ENCODE measurements at regions not wholly inside any gene's neighbourhood (a gene's known extent, or its start where the extent isn't known, plus 50 kb on each side); places are given as distances from the start of the nearest gene placed in this dataset.

DNA sequence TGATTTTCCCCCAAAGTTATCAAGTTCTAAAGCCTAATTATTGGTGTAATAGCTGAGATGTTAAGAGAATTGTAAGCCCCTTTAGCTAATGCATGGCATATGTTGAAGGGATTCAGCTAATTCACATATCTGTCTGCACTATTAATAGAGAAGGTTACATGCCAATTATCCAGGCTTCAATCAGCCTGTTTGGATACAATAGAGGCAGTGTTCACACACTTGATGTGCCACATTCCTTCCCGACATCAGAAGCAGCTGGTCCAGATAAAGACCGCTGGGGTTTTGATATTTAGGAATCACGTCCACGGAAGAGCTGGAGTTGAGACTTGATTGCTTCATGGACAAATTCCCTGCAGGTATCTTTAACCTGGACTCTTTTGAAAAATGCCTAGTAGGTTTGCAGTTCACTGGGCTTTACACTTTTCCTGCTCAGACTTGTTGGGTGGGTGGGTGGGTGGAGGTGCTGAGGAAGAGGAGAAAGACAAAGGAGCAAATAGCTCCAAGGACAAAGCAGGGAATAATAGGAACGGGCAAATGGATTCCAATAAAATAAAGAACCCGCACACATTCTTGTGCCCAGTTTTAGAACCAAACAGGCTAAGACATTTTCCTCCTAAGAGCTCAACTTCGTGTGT is 142.6 kb upstream of the ZNF217 start:
- WGBS, 3 donors, result 55 to 67% (median 62%) methylated on average over 7 of the region's 7 CpGs
- intact Hi-C loops (cut with DNase I), result no loop called here
- H3K4me1 ChIP-seq (ENCODE audit: insufficient read depth), result no peaks in the 10 kb centered on the region
- no peaks in the 10 kb centered on the region for H3K9me3 ChIP-seq
- no peak overlapping the region for H3K4me3 ChIP-seq
- no peak overlapping the region for H3K27ac ChIP-seq
- TF ChIP-seq POLR2A (IDR thresholded peaks at IDR 0.05) (no peak), EP300 (IDR thresholded peaks at IDR 0.05) (no peak), CTCF (IDR thresholded peaks at IDR 0.05) (no peak)
- DNase-seq, result no peak
- no peaks in the 10 kb centered on the region for H3K27me3 ChIP-seq
- no peaks in the 10 kb centered on the region for H3K36me3 ChIP-seq

- Histone ChIP-seq H3K36me3 (no peaks in the 10 kb centered on the region), H3K4me1 (ENCODE audit: insufficient read depth) (no peaks in the 10 kb centered on the region), H3K4me3 (no peak overlapping the region), H3K9me3 (no peaks in the 10 kb centered on the region), H3K27me3 (no peaks in the 10 kb centered on the region), H3K27ac (no peak overlapping the region)
- 25 to 43% (median 41%) methylated on average over 5 of the region's 5 CpGs for WGBS, 3 donors
- intact Hi-C loops (cut with DNase I), result no loop called here
- TF ChIP-seq POLR2A (IDR thresholded peaks at IDR 0.05) (no peak), EP300 (IDR thresholded peaks at IDR 0.05) (no peak), CTCF (IDR thresholded peaks at IDR 0.05) (no peak)
- DNase-seq, result no peak
Measured at GRCh38 chr20:53735536-53736050, 142.0 kb upstream of the ZNF217 start.

GRCh38 chr20:53734006-53734688 is 140.5 kb upstream of the ZNF217 start:
- 79 to 82% (median 80%) methylated on average over 7 of the region's 7 CpGs for WGBS, 3 donors

GRCh38 chr20:53731595-53731994 is 138.0 kb upstream of the ZNF217 start:
- intact Hi-C loops (cut with DNase I), result no loop called here
- whole genome bisulfite sequencing, 3 donors, result 70 to 77% (median 76%) methylated on average over 2 of the region's 2 CpGs
- DNase-seq, result no peak
- TF ChIP-seq EP300 (IDR thresholded peaks at IDR 0.05) (no peak), POLR2A (IDR thresholded peaks at IDR 0.05) (no peak), CTCF (IDR thresholded peaks at IDR 0.05) (no peak)
- Histone ChIP-seq H3K4me3 (no peak overlapping the region), H3K9me3 (no peaks in the 10 kb centered on the region), H3K27ac (no peak overlapping the region), H3K4me1 (ENCODE audit: insufficient read depth) (no peaks in the 10 kb centered on the region), H3K27me3 (no peaks in the 10 kb centered on the region), H3K36me3 (no peaks in the 10 kb centered on the region)

More at GRCh38 chr20:53734006-53734688, 140.5 kb upstream of the ZNF217 start:
- H3K27ac ChIP-seq, result no peak overlapping the region
- no peaks in the 10 kb centered on the region for H3K9me3 ChIP-seq
- H3K27me3 ChIP-seq, result no peaks in the 10 kb centered on the region
- H3K36me3 ChIP-seq, result no peaks in the 10 kb centered on the region
- no peak overlapping the region for H3K4me3 ChIP-seq
- no peak for TF ChIP-seq EP300 (IDR thresholded peaks at IDR 0.05)
- no peak for TF ChIP-seq POLR2A (IDR thresholded peaks at IDR 0.05)
- no peak for TF ChIP-seq CTCF (IDR thresholded peaks at IDR 0.05)
- intact Hi-C loops (cut with DNase I), result no loop called here
- H3K4me1 ChIP-seq (ENCODE audit: insufficient read depth), result no peaks in the 10 kb centered on the region
- no peak for DNase-seq
